ENCODE measurements at regions not wholly inside any gene's neighbourhood (a gene's known extent, or its start where the extent isn't known, plus 50 kb on each side); places are given as distances from the start of the nearest gene placed in this dataset.

- H3K36me3 ChIP-seq (ENCODE audit: control insufficient read depth in 4 of 4, insufficient read depth in 3 of 4, low read depth in 1 of 4, low read length in 3 of 4), result no peaks in the 10 kb centered on the region
- peaks cover 3 to 7% (median 6%) of the 10 kb centered on the region in 4 donors for H3K4me1 ChIP-seq (ENCODE audit: control insufficient read depth in 4 of 4, insufficient read depth in 4 of 4, low read length in 3 of 4)
- H3K27ac ChIP-seq (ENCODE audit: low read depth in 1 of 2, low read length in 2 of 2), result no peak overlapping the region
- no peak for DNase-seq (ENCODE audit: low spot score)
- 42% methylated on average over 7 of the region's 7 CpGs for WGBS
- H3K9ac ChIP-seq (ENCODE audit: low read depth in 1 of 2, low read length in 2 of 2), result no peak overlapping the region
- H3K4me3 ChIP-seq (ENCODE audit: low read depth in 1 of 3, low read length in 3 of 3), result peak overlapping the region in 2 of 3 donors; percentile 15
- no peaks in the 10 kb centered on the region for H3K9me3 ChIP-seq (ENCODE audit: control insufficient read depth in 4 of 4, low read length in 3 of 4)
- TF ChIP-seq CTCF (IDR thresholded peaks at IDR 0.05; ENCODE audit: low read depth, low read length, missing input control) (peak; percentile 78), ZBTB33 (IDR thresholded peaks at IDR 0.05) (no peak), JUND (IDR thresholded peaks at IDR 0.05) (no peak), RAD21 (IDR thresholded peaks at IDR 0.05) (peak; percentile 92 to 94)
- H3K27me3 ChIP-seq (ENCODE audit: control insufficient read depth in 4 of 4, insufficient read depth in 4 of 4, low read length in 3 of 4), result no peaks in the 10 kb centered on the region
These were observed 61.4 kb upstream of the TRIM2 start for GRCh38 chr4:153142700-153143438.

- no peaks in the 10 kb centered on the region for H3K27me3 ChIP-seq (ENCODE audit: control insufficient read depth in 4 of 4, insufficient read depth in 4 of 4, low read length in 3 of 4)
- DNase-seq (ENCODE audit: low spot score), result no peak
- no peak overlapping the region for H3K9ac ChIP-seq (ENCODE audit: low read depth in 1 of 2, low read length in 2 of 2)
- TF ChIP-seq MAX (IDR thresholded peaks at IDR 0.05), result no peak
- no peak for TF ChIP-seq ATF3 (IDR thresholded peaks at IDR 0.05)
- no peak overlapping the region for H3K4me3 ChIP-seq (ENCODE audit: low read depth in 1 of 3, low read length in 3 of 3)
- H3K27ac ChIP-seq (ENCODE audit: low read depth in 1 of 2, low read length in 2 of 2), result no peak overlapping the region
- 34% methylated on average over 7 of the region's 7 CpGs for WGBS
- peaks cover 3 to 7% (median 6%) of the 10 kb centered on the region in 4 donors for H3K4me1 ChIP-seq (ENCODE audit: control insufficient read depth in 4 of 4, insufficient read depth in 4 of 4, low read length in 3 of 4)
- H3K36me3 ChIP-seq (ENCODE audit: control insufficient read depth in 4 of 4, insufficient read depth in 3 of 4, low read depth in 1 of 4, low read length in 3 of 4), result no peaks in the 10 kb centered on the region
- H3K9me3 ChIP-seq (ENCODE audit: control insufficient read depth in 4 of 4, low read length in 3 of 4), result no peaks in the 10 kb centered on the region
These were observed 60.5 kb upstream of the TRIM2 start for GRCh38 chr4:153143527-153144348.

GRCh38 chr4:153146031-153146430, 58.2 kb upstream of the TRIM2 start:
- Histone ChIP-seq H3K36me3 (ENCODE audit: control insufficient read depth in 4 of 4, insufficient read depth in 3 of 4, low read depth in 1 of 4, low read length in 3 of 4) (no peaks in the 10 kb centered on the region), H3K4me3 (ENCODE audit: low read depth in 1 of 3, low read length in 3 of 3) (no peak overlapping the region), H3K27ac (ENCODE audit: low read depth in 1 of 2, low read length in 2 of 2) (no peak overlapping the region), H3K9me3 (ENCODE audit: control insufficient read depth in 4 of 4, low read length in 3 of 4) (no peaks in the 10 kb centered on the region), H3K9ac (ENCODE audit: low read depth in 1 of 2, low read length in 2 of 2) (no peak overlapping the region), H3K27me3 (ENCODE audit: control insufficient read depth in 4 of 4, insufficient read depth in 4 of 4, low read length in 3 of 4) (no peaks in the 10 kb centered on the region), H3K4me1 (ENCODE audit: control insufficient read depth in 4 of 4, insufficient read depth in 4 of 4, low read length in 3 of 4) (peaks cover 3 to 7% (median 6%) of the 10 kb centered on the region in 4 donors)
- 95% methylated on average over 1 of the region's 1 CpG for WGBS
- no peak for DNase-seq (ENCODE audit: low spot score)
- no peak for TF ChIP-seq EGR1 (IDR thresholded peaks at IDR 0.05; ENCODE audit: low read depth in 2 of 2)
- TF ChIP-seq YY1 (IDR thresholded peaks at IDR 0.05), result no peak
- no peak for TF ChIP-seq JUND (IDR thresholded peaks at IDR 0.05)
- no peak for TF ChIP-seq HNF4G (IDR thresholded peaks at IDR 0.05)
- TF ChIP-seq ATF3 (IDR thresholded peaks at IDR 0.05), result no peak
- no peak for TF ChIP-seq REST (IDR thresholded peaks at IDR 0.05)
- no peak for TF ChIP-seq SP1 (IDR thresholded peaks at IDR 0.05)
- no peak for TF ChIP-seq RAD21 (IDR thresholded peaks at IDR 0.05)
- no peak for TF ChIP-seq RXRA (IDR thresholded peaks at IDR 0.05)
- no peak for TF ChIP-seq MAX (IDR thresholded peaks at IDR 0.05)
- no peak for TF ChIP-seq FOXA2 (IDR thresholded peaks at IDR 0.05)
- no peak for TF ChIP-seq CTCF (IDR thresholded peaks at IDR 0.05; ENCODE audit: low read depth, low read length, missing input control)
